ENCODE measurements at regions not wholly inside any gene's neighbourhood (a gene's known extent, or its start where the extent isn't known, plus 50 kb on each side); places are given as distances from the start of the nearest gene placed in this dataset.
A peak's percentile ranks its signal among the peaks of the same experiment; 100 is the strongest.

DNA sequence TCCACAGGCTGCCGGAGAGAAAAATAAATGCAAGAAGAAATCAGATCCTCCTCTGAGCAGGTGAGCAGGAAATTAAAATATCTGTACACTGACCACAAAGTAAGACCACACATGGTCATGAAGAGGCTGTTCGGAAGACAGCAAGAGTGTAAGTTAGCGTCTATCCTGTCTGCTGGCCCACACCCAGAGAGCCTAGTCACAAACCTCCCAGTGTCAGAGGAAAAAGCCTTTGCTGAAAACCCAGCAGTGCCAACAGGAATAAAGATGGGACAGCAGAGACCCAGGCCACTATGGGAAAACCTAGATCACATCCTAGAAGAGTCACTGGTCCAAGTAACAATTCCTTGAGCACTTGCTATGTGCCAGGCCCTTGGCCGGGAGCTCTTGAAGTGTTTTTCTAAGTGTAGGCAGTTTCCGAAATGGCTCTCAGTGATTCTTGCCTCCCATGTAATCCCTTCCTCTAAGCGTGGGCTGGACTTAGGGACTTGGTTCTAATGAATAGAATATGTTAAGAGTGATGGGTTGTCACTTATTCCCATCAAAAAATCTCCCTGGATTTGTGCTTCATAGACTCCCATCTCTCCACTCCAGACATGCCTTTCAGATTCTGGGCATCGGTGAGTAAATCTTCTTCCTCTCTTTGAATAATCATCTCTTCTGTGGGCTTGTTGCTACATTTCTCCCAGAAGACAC is 110.9 kb upstream of the PKDCC start:
- no peak for DNase-seq (ENCODE audit: low read depth, low spot score)
- in situ Hi-C loops (cut with HindIII; ENCODE audit: low pct_unique_long_range_greater_than_20kb, low sequenced_read_pairs): no loop called here

GRCh38 chr2:41937464-41937906 is 110.3 kb upstream of the PKDCC start:
- DNase-seq (ENCODE audit: low read depth, low spot score): no peak
- in situ Hi-C loops (cut with HindIII; ENCODE audit: low pct_unique_long_range_greater_than_20kb, low sequenced_read_pairs): no loop called here

DNA sequence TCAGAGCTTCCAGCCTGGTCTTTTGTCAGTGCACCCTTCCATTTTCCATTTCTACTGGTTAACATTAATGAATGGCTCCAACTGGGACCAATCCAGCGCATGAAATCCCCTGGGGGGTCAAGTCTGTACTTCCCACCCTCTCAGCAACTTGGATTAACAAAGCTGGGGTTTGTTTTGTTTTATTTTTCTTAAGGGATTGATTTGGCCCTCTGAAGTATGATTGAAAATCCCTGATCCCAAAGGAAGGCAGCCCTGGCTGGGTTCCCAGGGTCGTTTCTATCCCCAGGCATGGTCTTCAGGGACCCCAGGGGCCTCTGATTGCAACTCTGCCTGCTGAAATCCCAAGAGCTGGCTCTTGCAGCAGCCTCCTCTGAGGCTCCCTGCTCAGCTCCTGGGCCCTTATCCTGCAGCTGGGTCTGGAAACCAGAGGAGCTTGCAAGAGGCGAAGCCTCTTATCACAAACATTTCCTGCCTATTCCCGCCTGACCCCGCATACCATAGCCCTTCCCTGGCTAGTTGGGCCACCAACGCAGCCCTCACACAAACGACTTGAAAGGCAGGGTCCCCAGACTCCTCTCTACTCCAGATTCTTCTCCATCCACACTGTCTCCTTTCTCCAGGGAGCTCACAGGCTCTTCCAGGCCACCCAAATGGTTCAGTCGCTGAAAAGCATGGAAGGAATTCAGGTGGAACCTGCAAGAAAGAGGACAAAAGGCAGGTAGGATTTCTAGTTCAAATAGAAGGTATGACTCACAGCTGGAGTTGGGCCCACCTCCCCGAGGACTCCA is 109.7 kb upstream of the PKDCC start:
- in situ Hi-C loops (cut with HindIII; ENCODE audit: low pct_unique_long_range_greater_than_20kb, low sequenced_read_pairs): no loop called here
- peak; percentile 26 for DNase-seq (ENCODE audit: low read depth, low spot score)

- DNase-seq (ENCODE audit: low read depth, low spot score): no peak
- in situ Hi-C loops (cut with HindIII; ENCODE audit: low pct_unique_long_range_greater_than_20kb, low sequenced_read_pairs): no loop called here
Measured at GRCh38 chr2:41940060-41940744, 107.6 kb upstream of the PKDCC start.

- no peak for DNase-seq (ENCODE audit: low read depth, low spot score)
- in situ Hi-C loops (cut with HindIII; ENCODE audit: low pct_unique_long_range_greater_than_20kb, low sequenced_read_pairs): no loop called here
Measured at GRCh38 chr2:41940745-41941063, 107.1 kb upstream of the PKDCC start.

- DNase-seq (ENCODE audit: low read depth, low spot score): no peak
- in situ Hi-C loops (cut with HindIII; ENCODE audit: low pct_unique_long_range_greater_than_20kb, low sequenced_read_pairs): no loop called here
Measured at GRCh38 chr2:41941831-41942230, 106.0 kb upstream of the PKDCC start.

- no peak for DNase-seq (ENCODE audit: low read depth, low spot score)
- in situ Hi-C loops (cut with HindIII; ENCODE audit: low pct_unique_long_range_greater_than_20kb, low sequenced_read_pairs): no loop called here
Measured at GRCh38 chr2:41942278-41942677, 105.5 kb upstream of the PKDCC start.

GRCh38 chr2:41943159-41943558 is 104.7 kb upstream of the PKDCC start:
- in situ Hi-C loops (cut with HindIII; ENCODE audit: low pct_unique_long_range_greater_than_20kb, low sequenced_read_pairs): no loop called here

GRCh38 chr2:41944220-41944880 is 103.5 kb upstream of the PKDCC start:
- in situ Hi-C loops (cut with HindIII; ENCODE audit: low pct_unique_long_range_greater_than_20kb, low sequenced_read_pairs): no loop called here
- no peak for DNase-seq (ENCODE audit: low read depth, low spot score)

More at GRCh38 chr2:41943159-41943558, 104.7 kb upstream of the PKDCC start:
- no peak for DNase-seq (ENCODE audit: low read depth, low spot score)

- no peak for DNase-seq (ENCODE audit: low read depth, low spot score)
- in situ Hi-C loops (cut with HindIII; ENCODE audit: low pct_unique_long_range_greater_than_20kb, low sequenced_read_pairs): no loop called here
Measured at GRCh38 chr2:41947701-41948396, 100.0 kb upstream of the PKDCC start.

DNA sequence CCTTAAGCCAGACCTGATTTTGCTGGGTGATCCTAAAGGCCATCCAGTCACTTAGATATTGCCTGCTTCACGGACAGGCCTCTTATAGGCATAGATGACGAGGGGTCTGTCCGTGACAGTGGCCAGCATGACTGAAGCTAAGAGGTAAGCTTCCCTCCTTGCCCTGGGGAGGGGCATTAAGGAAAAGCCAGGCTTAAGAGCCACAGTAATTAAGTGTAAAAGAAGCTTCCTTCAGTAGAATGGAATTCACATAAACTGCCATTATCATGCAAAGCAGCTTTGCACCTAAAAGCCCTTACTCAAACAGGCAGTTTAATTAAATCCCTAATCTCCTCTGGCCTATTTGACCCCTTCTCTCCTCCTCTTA is 99.4 kb upstream of the PKDCC start:
- no peak for DNase-seq (ENCODE audit: low read depth, low spot score)
- in situ Hi-C loops (cut with HindIII; ENCODE audit: low pct_unique_long_range_greater_than_20kb, low sequenced_read_pairs): no loop called here

DNA sequence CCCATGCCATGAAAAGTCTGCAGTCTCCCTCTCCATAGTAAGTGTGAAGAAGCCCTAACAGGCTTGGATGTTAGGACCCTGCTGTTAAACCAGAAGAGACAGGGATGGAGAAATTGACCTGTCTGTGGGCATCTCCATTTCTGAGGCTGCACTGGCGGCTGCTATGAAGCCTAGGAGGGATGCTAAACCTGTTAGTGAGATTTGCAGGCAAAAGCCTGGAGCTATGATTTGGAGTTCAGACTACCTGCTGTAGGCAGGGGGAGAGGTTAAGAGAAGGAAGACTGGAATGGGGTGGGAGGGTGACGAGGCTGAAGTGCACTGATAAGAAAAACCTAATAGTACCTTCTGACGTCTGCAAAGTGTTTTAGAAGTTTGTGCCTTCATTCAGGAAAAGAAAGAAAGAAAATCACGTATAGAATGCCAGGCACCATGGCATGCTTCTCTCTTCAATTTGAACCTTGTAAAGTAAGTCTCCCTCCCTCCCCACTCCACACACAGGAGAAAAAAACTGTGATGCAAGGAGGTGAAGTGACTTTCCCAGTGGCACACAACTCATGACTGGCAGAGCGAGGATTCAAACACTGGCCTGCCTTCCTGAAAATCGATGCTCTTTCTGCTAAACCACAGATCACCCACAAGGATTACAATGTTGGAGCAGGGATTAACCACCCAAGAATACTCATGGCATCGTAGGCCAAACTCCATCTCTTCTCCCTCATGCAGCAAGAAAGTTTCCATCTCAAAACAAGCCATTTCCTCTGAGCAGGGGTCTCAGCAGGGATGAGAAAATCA is 98.5 kb upstream of the PKDCC start:
- in situ Hi-C loops (cut with HindIII; ENCODE audit: low pct_unique_long_range_greater_than_20kb, low sequenced_read_pairs): no loop called here
- DNase-seq (ENCODE audit: low read depth, low spot score): no peak

DNA sequence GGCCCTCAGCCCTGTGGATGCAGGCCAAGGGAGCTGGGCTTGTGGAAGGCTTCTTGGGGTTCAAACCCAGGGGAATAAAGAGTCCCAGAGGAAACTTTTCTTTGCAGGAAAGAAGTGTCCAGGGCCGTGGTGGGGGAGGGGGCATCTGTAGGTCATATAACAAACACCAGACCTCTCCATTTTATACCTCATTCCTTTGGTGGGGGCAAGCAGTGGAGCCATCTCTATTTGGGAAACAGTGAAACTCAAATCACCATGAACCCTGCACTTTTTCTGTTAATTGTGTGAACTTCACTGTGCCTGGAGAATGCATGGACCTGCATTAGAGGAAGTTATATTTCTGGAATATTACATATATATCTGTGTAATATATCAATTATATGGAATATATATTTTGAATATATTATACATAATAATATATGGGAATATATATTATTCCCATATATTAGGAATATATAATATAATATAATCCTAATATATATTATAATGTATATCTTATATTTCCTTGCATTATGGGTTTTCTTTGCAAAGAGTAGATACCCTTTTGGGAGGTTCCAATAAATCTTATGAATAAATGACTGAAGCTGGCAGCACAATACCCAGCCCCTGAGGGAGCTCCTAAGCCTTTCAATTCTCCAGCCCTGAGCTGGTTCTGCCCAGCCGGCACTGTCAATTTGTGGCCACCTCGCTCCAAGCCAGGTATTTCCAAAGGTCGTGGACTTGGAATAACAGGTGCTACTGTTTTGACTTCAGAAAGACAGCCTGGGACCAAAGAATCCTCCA is 97.7 kb upstream of the PKDCC start:
- in situ Hi-C loops (cut with HindIII; ENCODE audit: low pct_unique_long_range_greater_than_20kb, low sequenced_read_pairs): no loop called here
- no peak for DNase-seq (ENCODE audit: low read depth, low spot score)

DNA sequence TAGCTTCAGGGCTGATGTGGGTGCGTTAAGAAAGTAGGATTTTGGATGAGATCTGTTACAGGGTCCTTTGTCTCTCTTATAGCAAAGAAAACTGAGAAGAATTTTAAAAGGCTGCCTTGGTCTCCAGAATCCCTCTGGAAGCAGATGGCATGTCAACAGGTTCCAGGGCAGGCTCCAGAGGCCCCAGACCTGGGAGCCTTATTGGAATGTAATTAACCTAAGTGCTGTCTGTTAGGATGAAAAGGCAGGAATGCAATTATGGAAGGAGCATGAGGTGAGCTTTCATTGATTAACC is 97.2 kb upstream of the PKDCC start:
- in situ Hi-C loops (cut with HindIII; ENCODE audit: low pct_unique_long_range_greater_than_20kb, low sequenced_read_pairs): no loop called here
- no peak for DNase-seq (ENCODE audit: low read depth, low spot score)

GRCh38 chr2:41954304-41955291 is 93.2 kb upstream of the PKDCC start:
- in situ Hi-C loops (cut with HindIII; ENCODE audit: low pct_unique_long_range_greater_than_20kb, low sequenced_read_pairs): no loop called here
- DNase-seq (ENCODE audit: low read depth, low spot score): no peak
